ENCODE measurements at regions not wholly inside any gene's neighbourhood (a gene's known extent, or its start where the extent isn't known, plus 50 kb on each side); places are given as distances from the start of the nearest gene placed in this dataset.

DNA sequence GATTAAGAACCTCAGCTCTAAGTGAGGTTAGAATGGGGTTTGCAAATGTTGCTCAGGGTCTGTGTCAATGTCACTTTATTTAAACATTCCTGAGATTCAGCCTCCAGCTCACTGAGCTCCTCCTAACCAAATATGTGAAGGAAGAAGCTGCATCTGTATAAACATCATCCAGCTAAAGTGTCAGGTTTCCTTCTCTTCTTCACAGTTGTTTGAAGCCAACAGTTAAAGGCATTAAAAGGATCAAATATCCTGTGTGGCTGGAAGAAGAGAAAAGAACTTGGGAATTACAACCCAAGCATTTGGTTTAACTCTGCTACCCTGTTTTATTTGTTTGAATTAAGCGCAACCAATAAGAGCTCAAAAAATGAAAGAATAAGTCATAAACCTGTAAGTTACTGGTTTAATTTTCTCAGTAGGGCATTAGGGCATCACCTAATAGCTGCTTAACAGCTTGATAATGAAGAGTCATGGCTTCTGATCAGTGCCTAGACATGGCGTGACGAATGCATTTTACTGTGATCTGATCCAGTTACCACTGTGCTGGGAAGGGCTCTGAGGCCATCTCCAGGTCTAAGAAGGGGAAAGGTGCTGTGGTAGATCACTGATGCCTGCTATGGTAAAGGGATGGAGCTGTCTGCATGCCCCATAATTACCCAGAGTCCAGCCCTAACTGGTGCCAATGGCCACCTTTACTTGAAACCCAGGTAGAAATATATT lies 165.7 kb upstream of the TSC22D2 start:
- no peak for DNase-seq
- H3K9ac ChIP-seq (ENCODE audit: insufficient read depth, low read length, poor library complexity, severe bottlenecking): no peak overlapping the region
- H3K4me3 Mint-ChIP-seq: no peak overlapping the region
- H2AFZ ChIP-seq (ENCODE audit: insufficient read depth, low read depth, low read length, poor library complexity, severe bottlenecking): no peak overlapping the region
- intact Hi-C loops (cut with micrococcal nuclease): no loop called here
- no peaks in the 10 kb centered on the region for H3K9me3 Mint-ChIP-seq
- no peaks in the 10 kb centered on the region for H3K79me2 ChIP-seq (ENCODE audit: insufficient read depth, low read length)
- H3K36me3 ChIP-seq (replicated peaks in 1 of 2; ENCODE audit: control insufficient read depth in 1 of 2, insufficient read depth in 2 of 2, low read length in 2 of 2): no peaks in the 10 kb centered on the region
- no peaks in the 10 kb centered on the region for H3K36me3 Mint-ChIP-seq
- no peaks in the 10 kb centered on the region for H3K9me3 ChIP-seq (replicated peaks in 1 of 2; ENCODE audit: control insufficient read depth in 1 of 2, insufficient read depth in 1 of 2, low read length in 2 of 2)
- no peaks in the 10 kb centered on the region for H3K4me1 ChIP-seq (ENCODE audit: control insufficient read depth in 1 of 2, insufficient read depth in 2 of 2, low read length in 2 of 2)
- peaks cover 4% of the 10 kb centered on the region for H3K4me1 Mint-ChIP-seq
- H3K4me3 ChIP-seq (replicated peaks in 1 of 3; ENCODE audit: low read depth in 2 of 3, low read length in 3 of 3): no peak overlapping the region
- no peaks in the 10 kb centered on the region for H4K20me1 ChIP-seq (ENCODE audit: insufficient read depth, low read length)
- H3K4me2 ChIP-seq (replicated peaks; ENCODE audit: extremely low read depth, low read length, poor library complexity, severe bottlenecking): no peak overlapping the region
- no peak overlapping the region for H3K27ac ChIP-seq (ENCODE audit: low read depth in 1 of 2, low read length in 2 of 2)
- H3K27ac Mint-ChIP-seq: no peak overlapping the region
- TF ChIP-seq, protein P1, sequence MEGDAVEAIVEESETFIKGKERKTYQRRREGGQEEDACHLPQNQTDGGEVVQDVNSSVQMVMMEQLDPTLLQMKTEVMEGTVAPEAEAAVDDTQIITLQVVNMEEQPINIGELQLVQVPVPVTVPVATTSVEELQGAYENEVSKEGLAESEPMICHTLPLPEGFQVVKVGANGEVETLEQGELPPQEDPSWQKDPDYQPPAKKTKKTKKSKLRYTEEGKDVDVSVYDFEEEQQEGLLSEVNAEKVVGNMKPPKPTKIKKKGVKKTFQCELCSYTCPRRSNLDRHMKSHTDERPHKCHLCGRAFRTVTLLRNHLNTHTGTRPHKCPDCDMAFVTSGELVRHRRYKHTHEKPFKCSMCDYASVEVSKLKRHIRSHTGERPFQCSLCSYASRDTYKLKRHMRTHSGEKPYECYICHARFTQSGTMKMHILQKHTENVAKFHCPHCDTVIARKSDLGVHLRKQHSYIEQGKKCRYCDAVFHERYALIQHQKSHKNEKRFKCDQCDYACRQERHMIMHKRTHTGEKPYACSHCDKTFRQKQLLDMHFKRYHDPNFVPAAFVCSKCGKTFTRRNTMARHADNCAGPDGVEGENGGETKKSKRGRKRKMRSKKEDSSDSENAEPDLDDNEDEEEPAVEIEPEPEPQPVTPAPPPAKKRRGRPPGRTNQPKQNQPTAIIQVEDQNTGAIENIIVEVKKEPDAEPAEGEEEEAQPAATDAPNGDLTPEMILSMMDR (IDR thresholded peaks at IDR 0.05): no peak
- 90% methylated on average over 2 of the region's 3 CpGs for WGBS (ENCODE audit: insufficient coverage)
- peaks cover 1 to 6% (median 5%) of the 10 kb centered on the region in 3 donors for H3K27me3 Mint-ChIP-seq (ENCODE audit: low read depth in 3 of 3)
- H3K27me3 ChIP-seq (ENCODE audit: control insufficient read depth in 2 of 2, insufficient read depth in 2 of 2, low read length in 2 of 2): no peaks in the 10 kb centered on the region

DNA sequence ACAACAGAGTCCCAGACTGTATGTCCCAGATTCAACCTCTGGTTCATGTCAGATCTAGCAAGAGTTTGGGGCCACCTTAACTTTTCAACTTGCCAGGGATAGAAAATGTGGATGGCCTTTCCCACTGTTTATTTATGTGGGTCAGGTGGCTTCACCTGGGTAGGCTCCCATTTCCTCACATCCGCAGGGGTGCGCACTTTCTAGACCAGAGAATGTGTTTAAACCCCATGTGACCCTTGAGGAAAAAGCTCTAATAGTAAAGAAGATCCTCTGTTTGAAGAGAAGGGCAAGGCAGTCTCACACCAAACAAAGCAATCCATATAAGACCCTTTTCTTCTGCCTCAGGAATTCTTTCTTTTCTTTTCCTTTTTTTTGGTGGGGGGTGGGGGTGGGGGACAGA lies 167.2 kb upstream of the TSC22D2 start:
- Histone ChIP-seq H3K4me3 (replicated peaks in 1 of 3; ENCODE audit: low read depth in 2 of 3, low read length in 3 of 3) (no peak overlapping the region), H3K9ac (ENCODE audit: insufficient read depth, low read length, poor library complexity, severe bottlenecking) (no peak overlapping the region), H3K27me3 (ENCODE audit: control insufficient read depth in 2 of 2, insufficient read depth in 2 of 2, low read length in 2 of 2) (no peaks in the 10 kb centered on the region), H3K36me3 (replicated peaks in 1 of 2; ENCODE audit: control insufficient read depth in 1 of 2, insufficient read depth in 2 of 2, low read length in 2 of 2) (no peaks in the 10 kb centered on the region), H4K20me1 (ENCODE audit: insufficient read depth, low read length) (no peaks in the 10 kb centered on the region), H3K79me2 (ENCODE audit: insufficient read depth, low read length) (no peaks in the 10 kb centered on the region), H3K27ac (ENCODE audit: low read depth in 1 of 2, low read length in 2 of 2) (no peak overlapping the region), H3K9me3 (replicated peaks in 1 of 2; ENCODE audit: control insufficient read depth in 1 of 2, insufficient read depth in 1 of 2, low read length in 2 of 2) (no peaks in the 10 kb centered on the region), H3K4me2 (replicated peaks; ENCODE audit: extremely low read depth, low read length, poor library complexity, severe bottlenecking) (no peak overlapping the region), H3K4me1 (ENCODE audit: control insufficient read depth in 1 of 2, insufficient read depth in 2 of 2, low read length in 2 of 2) (no peaks in the 10 kb centered on the region), H2AFZ (ENCODE audit: insufficient read depth, low read depth, low read length, poor library complexity, severe bottlenecking) (no peak overlapping the region)
- H3K27ac Mint-ChIP-seq: no peak overlapping the region
- no peaks in the 10 kb centered on the region for H3K9me3 Mint-ChIP-seq
- peaks cover 4% of the 10 kb centered on the region for H3K4me1 Mint-ChIP-seq
- H3K27me3 Mint-ChIP-seq (ENCODE audit: low read depth in 3 of 3): peaks cover 1 to 6% (median 5%) of the 10 kb centered on the region in 3 donors
- no CpG with 5 or more reads among the region's 2 CpGs for WGBS (ENCODE audit: insufficient coverage)
- no peaks in the 10 kb centered on the region for H3K36me3 Mint-ChIP-seq
- TF ChIP-seq, protein P1 (IDR thresholded peaks at IDR 0.05): no peak
- no peak overlapping the region for H3K4me3 Mint-ChIP-seq
- intact Hi-C loops (cut with micrococcal nuclease): no loop called here
- DNase-seq: no peak

All from CD14-positive monocyte (primary cell).